Fibroblast of pulmonary artery (primary cell): ENCODE measurements at regions not wholly inside any gene's neighbourhood (a gene's known extent, or its start where the extent isn't known, plus 50 kb on each side); places are given as distances from the start of the nearest gene placed in this dataset.

Source experiments
- DNase-seq: peaks from one replicate; pipeline ENCODE4 v3.0.0-alpha.2; 2010; ENCODE audit warnings: low read depth
- H3K4me3 ChIP-seq: replicated peaks from 2 replicates; pipeline ENCODE4 v1.5.1; 2011; ENCODE audit warnings: low read depth, mild to moderate bottlenecking, control low read depth, low read length, moderate library complexity
- CTCF ChIP-seq: IDR thresholded peaks from 2 replicates; pipeline ENCODE4 v1.5.1; 2011; ENCODE audit warnings: mild to moderate bottlenecking, control low read depth, low read length, inconsistent platforms; ENCODE audit errors: missing control alignments

DNA sequence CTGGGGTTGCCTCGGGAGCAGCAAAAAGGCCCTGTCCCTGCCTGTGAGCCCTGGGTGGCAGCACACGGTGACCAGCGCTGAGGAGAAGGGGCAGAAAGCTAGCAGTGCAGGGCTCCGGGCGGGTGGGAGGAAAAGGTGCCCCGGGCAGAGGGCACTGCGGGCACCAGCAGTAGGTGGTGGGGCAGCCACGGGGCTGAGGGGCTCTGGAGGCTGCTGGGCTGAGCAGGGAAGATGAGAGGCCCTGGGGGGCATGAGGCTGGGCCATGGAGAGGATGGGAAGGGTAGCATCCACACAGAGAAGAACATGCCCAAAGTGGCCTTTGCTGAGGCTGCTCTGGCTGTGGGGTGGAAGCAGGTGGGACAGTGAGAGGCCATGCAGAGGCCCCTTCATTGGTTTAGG is 67.5 kb upstream of the NKX1-1 start:
- TF ChIP-seq CTCF: no peak
- no peak overlapping the region for H3K4me3 ChIP-seq
- DNase-seq: no peak

DNA sequence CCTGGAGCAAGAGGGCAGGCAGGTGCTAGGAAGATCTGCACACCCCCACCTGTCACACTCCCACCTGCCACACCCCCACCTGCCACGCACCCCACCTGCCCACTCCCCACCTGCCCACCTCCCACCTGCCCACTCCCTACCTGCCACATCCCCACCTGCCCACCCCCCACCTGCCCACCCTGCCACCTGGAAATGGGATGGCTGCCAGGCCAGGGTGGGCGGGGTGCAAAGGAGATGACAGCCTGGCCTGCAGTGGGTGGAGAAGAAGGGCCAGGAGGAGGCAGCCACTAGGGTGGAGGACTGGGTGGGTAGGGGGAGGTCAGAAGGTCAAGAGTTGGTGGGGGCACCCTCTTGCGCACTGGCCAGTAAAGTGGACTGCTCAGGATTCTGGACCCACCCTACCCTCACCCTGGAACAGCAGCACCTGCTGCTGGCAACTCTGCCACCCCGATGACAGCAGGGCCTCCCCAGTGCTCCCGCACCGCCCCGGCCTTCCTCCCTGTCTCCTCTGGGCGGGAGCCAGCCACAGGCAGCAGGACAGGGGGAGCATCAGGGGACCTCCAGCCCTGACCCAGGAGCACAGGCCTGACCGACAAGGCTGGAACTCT is 66.8 kb upstream of the NKX1-1 start:
- TF ChIP-seq CTCF: no peak
- no peak for DNase-seq
- H3K4me3 ChIP-seq: no peak overlapping the region

GRCh38 chr4:1472148-1472797 is 66.0 kb upstream of the NKX1-1 start:
- DNase-seq: no peak
- no peak overlapping the region for H3K4me3 ChIP-seq
- TF ChIP-seq CTCF: no peak

- H3K4me3 ChIP-seq: no peak overlapping the region
- TF ChIP-seq CTCF: no peak
- no peak for DNase-seq
Measured at GRCh38 chr4:1471443-1472147, 65.4 kb upstream of the NKX1-1 start.

DNA sequence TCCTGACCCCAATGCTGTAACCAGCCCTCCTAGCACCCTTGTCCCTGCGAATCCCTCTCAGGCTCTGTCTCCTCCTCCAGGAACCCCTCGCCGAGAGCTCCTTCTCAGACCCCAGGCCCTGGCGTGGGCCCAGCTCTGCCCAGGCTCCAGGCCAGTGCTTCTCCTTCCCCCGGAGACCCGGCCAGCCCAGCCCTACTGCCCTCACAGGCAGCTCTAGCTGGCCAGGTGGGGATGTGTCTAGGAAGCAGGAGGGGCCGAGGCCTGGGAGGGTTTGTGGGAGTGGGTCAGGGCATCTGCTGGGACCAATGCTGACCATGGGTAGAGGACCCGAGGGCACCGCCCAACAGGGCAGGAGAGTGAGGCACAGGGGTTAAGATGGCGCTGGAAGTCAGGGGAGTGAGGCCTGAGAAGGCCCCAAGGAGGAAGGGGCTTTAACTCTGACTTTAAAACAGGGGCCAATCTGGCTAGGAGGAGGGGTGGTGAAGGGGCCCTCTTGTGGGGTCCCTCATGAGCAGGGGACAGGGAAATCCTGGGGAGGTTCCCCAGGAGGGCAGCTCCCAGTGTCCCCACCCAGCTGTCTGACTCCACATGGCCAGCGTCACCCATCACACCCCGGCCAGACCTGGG is 64.7 kb upstream of the NKX1-1 start:
- no peak for TF ChIP-seq CTCF
- no peak overlapping the region for H3K4me3 ChIP-seq
- DNase-seq: no peak

- no peak for DNase-seq
Measured at GRCh38 chr4:1470393-1470670, 64.1 kb upstream of the NKX1-1 start.

More at GRCh38 chr4:1470393-1470670, 64.1 kb upstream of the NKX1-1 start:
- H3K4me3 ChIP-seq: no peak overlapping the region
- no peak for TF ChIP-seq CTCF
